Lower lobe of right lung (tissue), 2 donors: ENCODE measurements at regions not wholly inside any gene's neighbourhood (a gene's known extent, or its start where the extent isn't known, plus 50 kb on each side); places are given as distances from the start of the nearest gene placed in this dataset.

Experiments used
- ATAC-seq, 2 donors: fragments of 200-7000 bp; cut with Tn5 transposase; one replicate each; pipeline ENCODE4 v1.9.1; 2020 to 2022; ENCODE audit warnings: mild to moderate bottlenecking in 2 of 2, moderate library complexity in 2 of 2
- DNase-seq: peaks from one replicate; pipeline ENCODE4 v3.0.0-alpha.2; 2020
- H3K27ac ChIP-seq: fragments of 200-600 bp; one replicate; pipeline ENCODE4 v1.8.0; 2022
- H3K27me3 ChIP-seq: fragments of 200-600 bp; one replicate; pipeline ENCODE4 v1.8.0; 2022; ENCODE audit warnings: low read depth
- H3K36me3 ChIP-seq: fragments of 200-600 bp; one replicate; pipeline ENCODE4 v1.8.0; 2022; ENCODE audit warnings: mild to moderate bottlenecking
- H3K4me1 ChIP-seq: fragments of 200-600 bp; one replicate; pipeline ENCODE4 v1.8.0; 2022
- H3K4me3 ChIP-seq: fragments of 200-600 bp; one replicate; pipeline ENCODE4 v1.8.0; 2022; ENCODE audit warnings: mild to moderate bottlenecking
- H3K9me3 ChIP-seq: fragments of 200-600 bp; one replicate; pipeline ENCODE4 v1.8.0; 2022
- intact Hi-C: fragments of 100-400 bp; cut with DNase I; formaldehyde crosslinking; loops from one replicate; pipeline ENCODE4 v1.11.0; 2022
- TF ChIP-seq, protein P1 (sequence below): fragments of 200-600 bp; IDR thresholded peaks from one replicate; pipeline ENCODE4 v1.8.0; 2022; ENCODE audit warnings: antibody characterized with exemption, mild to moderate bottlenecking
- donor health status: DM: no; HTN: yes; CAD: no; lungs with severe emphysema.

DNA sequence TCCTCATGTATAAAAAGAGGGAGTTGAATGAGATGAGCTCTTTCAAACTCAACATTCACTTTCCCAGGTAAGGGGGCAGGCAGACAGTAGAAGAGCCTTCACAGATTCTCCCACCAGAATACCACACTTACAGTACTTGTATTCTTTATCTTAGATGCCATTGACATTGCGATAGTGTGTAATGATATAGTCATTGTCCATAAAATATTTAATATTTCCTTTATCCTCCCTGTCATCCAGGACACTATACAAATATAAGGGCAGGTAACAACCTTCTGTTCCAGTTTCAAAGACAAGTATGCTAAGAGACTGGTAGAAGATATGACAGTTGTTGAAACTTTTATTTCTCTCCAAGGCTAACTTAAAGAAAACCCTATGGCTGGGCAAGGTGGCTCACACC lies 56.5 kb upstream of the MTF2 start:
- ATAC-seq: no peak
- Histone ChIP-seq H3K4me1 (no peaks in the 10 kb centered on the region), H3K9me3 (no peaks in the 10 kb centered on the region)

DNA sequence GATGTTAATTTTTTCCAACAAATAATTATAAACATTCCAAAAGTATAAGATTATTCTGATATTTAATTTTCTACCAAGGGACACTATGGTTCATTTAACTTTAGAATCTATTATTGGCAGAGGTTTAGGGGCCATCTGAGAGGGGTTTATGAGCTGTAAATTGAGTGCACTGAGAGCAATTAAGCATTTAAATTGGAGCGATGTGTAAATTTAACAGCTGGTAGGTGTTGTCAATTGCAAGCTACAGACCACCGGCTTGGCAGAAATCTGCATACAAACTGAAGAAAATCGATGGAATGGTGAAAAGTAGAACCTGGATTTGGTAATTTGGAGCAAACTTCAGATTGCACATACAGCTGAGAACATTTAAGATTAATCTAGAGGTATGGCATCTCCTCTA lies 55.8 kb upstream of the MTF2 start:
- intact Hi-C loops: no loop called here
- no peaks in the 10 kb centered on the region for H3K9me3 ChIP-seq

More for the DNA sequence above, 56.5 kb upstream of the MTF2 start:
- no peaks in the 10 kb centered on the region for H3K36me3 ChIP-seq
- DNase-seq: no peak
- TF ChIP-seq, protein P1, sequence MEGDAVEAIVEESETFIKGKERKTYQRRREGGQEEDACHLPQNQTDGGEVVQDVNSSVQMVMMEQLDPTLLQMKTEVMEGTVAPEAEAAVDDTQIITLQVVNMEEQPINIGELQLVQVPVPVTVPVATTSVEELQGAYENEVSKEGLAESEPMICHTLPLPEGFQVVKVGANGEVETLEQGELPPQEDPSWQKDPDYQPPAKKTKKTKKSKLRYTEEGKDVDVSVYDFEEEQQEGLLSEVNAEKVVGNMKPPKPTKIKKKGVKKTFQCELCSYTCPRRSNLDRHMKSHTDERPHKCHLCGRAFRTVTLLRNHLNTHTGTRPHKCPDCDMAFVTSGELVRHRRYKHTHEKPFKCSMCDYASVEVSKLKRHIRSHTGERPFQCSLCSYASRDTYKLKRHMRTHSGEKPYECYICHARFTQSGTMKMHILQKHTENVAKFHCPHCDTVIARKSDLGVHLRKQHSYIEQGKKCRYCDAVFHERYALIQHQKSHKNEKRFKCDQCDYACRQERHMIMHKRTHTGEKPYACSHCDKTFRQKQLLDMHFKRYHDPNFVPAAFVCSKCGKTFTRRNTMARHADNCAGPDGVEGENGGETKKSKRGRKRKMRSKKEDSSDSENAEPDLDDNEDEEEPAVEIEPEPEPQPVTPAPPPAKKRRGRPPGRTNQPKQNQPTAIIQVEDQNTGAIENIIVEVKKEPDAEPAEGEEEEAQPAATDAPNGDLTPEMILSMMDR: no peak
- no peak overlapping the region for H3K27ac ChIP-seq
- H3K27me3 ChIP-seq: no peaks in the 10 kb centered on the region
- H3K4me3 ChIP-seq: no peak overlapping the region
- intact Hi-C loops: no loop called here

DNA sequence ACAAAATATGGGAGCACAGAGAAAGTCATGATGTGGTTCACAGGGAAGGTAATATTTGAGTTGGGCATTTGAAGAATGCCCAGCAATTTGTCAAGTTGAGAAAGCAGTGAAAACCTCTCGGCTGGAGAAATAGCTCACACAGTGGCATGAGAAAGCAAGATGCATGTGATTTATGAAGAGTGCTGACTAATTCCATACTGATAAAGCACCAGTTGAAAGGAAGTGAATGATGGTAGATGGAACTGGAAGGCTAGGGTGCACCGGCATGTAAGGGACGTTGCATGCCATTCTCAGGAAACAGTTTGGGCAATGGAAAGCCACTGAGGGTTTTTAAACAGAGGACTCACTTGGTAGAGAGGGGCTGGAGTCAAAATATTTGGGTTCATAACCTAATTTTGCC lies 53.5 kb upstream of the MTF2 start:
- no peaks in the 10 kb centered on the region for H3K27me3 ChIP-seq
- no peaks in the 10 kb centered on the region for H3K9me3 ChIP-seq
- no peak for DNase-seq
- H3K27ac ChIP-seq: no peak overlapping the region
- intact Hi-C loops: no loop called here
- no peak overlapping the region for H3K4me3 ChIP-seq
- no peaks in the 10 kb centered on the region for H3K36me3 ChIP-seq
- ATAC-seq: no peak
- no peaks in the 10 kb centered on the region for H3K4me1 ChIP-seq
- TF ChIP-seq, protein P1: no peak

More for the DNA sequence above, 55.8 kb upstream of the MTF2 start:
- no peak for DNase-seq
- TF ChIP-seq, protein P1: no peak
- Histone ChIP-seq H3K27ac (no peak overlapping the region), H3K36me3 (no peaks in the 10 kb centered on the region), H3K4me3 (no peak overlapping the region), H3K4me1 (no peaks in the 10 kb centered on the region), H3K27me3 (no peaks in the 10 kb centered on the region)
- no peak for ATAC-seq

DNA sequence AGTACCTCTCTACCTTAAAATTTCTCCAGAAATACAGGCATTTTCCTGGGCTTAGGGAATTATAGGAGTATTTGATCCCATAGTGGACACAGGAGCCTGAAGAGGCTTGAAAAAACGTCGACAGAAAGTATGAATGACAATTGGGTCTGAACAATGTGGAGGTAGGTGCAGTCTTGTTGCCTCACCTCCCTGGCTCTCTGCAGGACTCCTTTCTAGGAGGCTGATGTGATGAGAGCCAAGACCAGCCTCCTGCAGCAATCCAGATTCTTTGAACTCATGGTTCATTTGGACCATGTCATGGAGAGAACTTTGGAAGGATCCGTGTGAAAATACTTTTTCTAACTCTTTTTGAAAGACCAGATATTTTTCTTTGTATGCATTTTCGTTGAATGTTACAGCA lies 50.5 kb upstream of the MTF2 start:
- no peak overlapping the region for H3K27ac ChIP-seq
- DNase-seq (no peak), ATAC-seq (no peak)
- H3K4me1 ChIP-seq: no peaks in the 10 kb centered on the region
- H3K9me3 ChIP-seq: no peaks in the 10 kb centered on the region
- H3K4me3 ChIP-seq: no peak overlapping the region
- no peaks in the 10 kb centered on the region for H3K27me3 ChIP-seq
- H3K36me3 ChIP-seq: no peaks in the 10 kb centered on the region
- intact Hi-C loops: no loop called here
- TF ChIP-seq, protein P1: no peak
